H9 (cell line): ENCODE measurements at regions not wholly inside any gene's neighbourhood (a gene's known extent, or its start where the extent isn't known, plus 50 kb on each side); places are given as distances from the start of the nearest gene placed in this dataset.

Source experiments
- DNase-seq: peaks from one replicate; pipeline ENCODE4 v3.0.0-alpha.2; 2017
- H2AFZ ChIP-seq: one replicate; pipeline ENCODE4 v1.6.1; 2013; ENCODE audit warnings: mild to moderate bottlenecking, low read length, control low read depth, moderate library complexity
- H2AK5ac ChIP-seq: 2 replicates; pipeline ENCODE4 v1.6.1; 2013; ENCODE audit warnings: low read length, control low read depth, mixed read lengths; ENCODE audit not compliant: insufficient read length
- H2BK120ac ChIP-seq: one replicate; pipeline ENCODE4 v1.6.1; 2013; ENCODE audit warnings: low read depth, mild to moderate bottlenecking, low read length, control low read depth, inconsistent platforms; ENCODE audit not compliant: poor library complexity, severe bottlenecking
- H2BK12ac ChIP-seq: 2 replicates; pipeline ENCODE4 v1.6.1; 2013; ENCODE audit warnings: low read length, control low read depth, mixed read lengths, low read depth; ENCODE audit not compliant: insufficient read length
- H2BK15ac ChIP-seq: 2 replicates; pipeline ENCODE4 v1.6.1; 2013; ENCODE audit warnings: low read depth, low read length, control low read depth
- H2BK20ac ChIP-seq: one replicate; pipeline ENCODE4 v1.6.1; 2013; ENCODE audit warnings: low read depth, mild to moderate bottlenecking, low read length, control low read depth, inconsistent platforms; ENCODE audit not compliant: poor library complexity, severe bottlenecking
- H2BK5ac ChIP-seq: 2 replicates; pipeline ENCODE4 v1.6.1; 2013; ENCODE audit warnings: low read length, control low read depth, mixed read lengths; ENCODE audit not compliant: insufficient read length
- H3K14ac ChIP-seq: 2 replicates; pipeline ENCODE4 v1.6.1; 2013; ENCODE audit warnings: low read length, control low read depth; ENCODE audit not compliant: insufficient read depth
- H3K18ac ChIP-seq: 2 replicates; pipeline ENCODE4 v1.6.1; 2013; ENCODE audit warnings: low read depth, mild to moderate bottlenecking, mixed read lengths, low read length, control low read depth; ENCODE audit not compliant: insufficient read length
- H3K23ac ChIP-seq: 2 replicates; pipeline ENCODE4 v1.6.1; 2013; ENCODE audit warnings: low read length, control low read depth, mixed read lengths, low read depth; ENCODE audit not compliant: insufficient read length
- H3K23me2 ChIP-seq: 2 replicates; pipeline ENCODE4 v1.6.1; 2013; ENCODE audit warnings: low read depth, mild to moderate bottlenecking, mixed read lengths, low read length, control low read depth; ENCODE audit not compliant: insufficient read length, poor library complexity, severe bottlenecking
- H3K27ac ChIP-seq: 2 replicates; pipeline ENCODE4 v1.5.1; 2013; ENCODE audit warnings: low read length, control low read depth, mixed read lengths, low read depth; ENCODE audit not compliant: insufficient read length
- H3K27me3 ChIP-seq: 2 replicates; pipeline ENCODE4 v1.6.1; 2013; ENCODE audit warnings: low read length, control low read depth, inconsistent platforms; ENCODE audit not compliant: insufficient read depth
- H3K4ac ChIP-seq: 2 replicates; pipeline ENCODE4 v1.6.1; 2013; ENCODE audit warnings: low read depth, mild to moderate bottlenecking, control low read depth, inconsistent platforms, low read length, moderate library complexity
- H3K4me1 ChIP-seq: 2 replicates; pipeline ENCODE4 v1.6.1; 2013; ENCODE audit warnings: low read length, control low read depth, inconsistent platforms; ENCODE audit not compliant: insufficient read depth
- H3K4me2 ChIP-seq: 2 replicates; pipeline ENCODE4 v1.6.1; 2013; ENCODE audit warnings: low read length, control low read depth, mixed read lengths; ENCODE audit not compliant: insufficient read length, insufficient read depth
- H3K56ac ChIP-seq: 2 replicates; pipeline ENCODE4 v1.6.1; 2013; ENCODE audit warnings: low read depth, mild to moderate bottlenecking, mixed read lengths, low read length, control low read depth; ENCODE audit not compliant: insufficient read length
- H3K79me1 ChIP-seq: 2 replicates; pipeline ENCODE4 v1.6.1; 2013; ENCODE audit warnings: low read depth, mild to moderate bottlenecking, moderate library complexity, low read length, control low read depth, inconsistent platforms; ENCODE audit not compliant: insufficient read depth, poor library complexity, severe bottlenecking
- H3K79me2 ChIP-seq: 2 replicates; pipeline ENCODE4 v1.6.1; 2013; ENCODE audit warnings: low read length, control low read depth, inconsistent platforms; ENCODE audit not compliant: insufficient read depth
- H3K9ac ChIP-seq: 2 replicates; pipeline ENCODE4 v1.6.1; 2013; ENCODE audit warnings: low read length, control low read depth, mixed read lengths; ENCODE audit not compliant: insufficient read length; ENCODE audit errors: extremely low read depth
- H3K9me3 ChIP-seq: one replicate; pipeline ENCODE4 v1.6.1; 2013; ENCODE audit warnings: low read depth, low read length, inconsistent platforms; ENCODE audit not compliant: control insufficient read depth
- H3T11ph ChIP-seq: one replicate; pipeline ENCODE4 v1.6.1; 2013; ENCODE audit warnings: mild to moderate bottlenecking, low read length, control low read depth, inconsistent platforms
- H4K20me1 ChIP-seq: one replicate; pipeline ENCODE4 v1.6.1; 2013; ENCODE audit not compliant: control insufficient read depth, insufficient read length, insufficient read depth
- H4K5ac ChIP-seq: 2 replicates; pipeline ENCODE4 v1.6.1; 2013; ENCODE audit warnings: low read depth, mild to moderate bottlenecking, mixed read lengths, low read length, control low read depth; ENCODE audit not compliant: insufficient read length
- H4K8ac ChIP-seq: replicated peaks from 2 replicates; pipeline ENCODE4 v1.6.1; 2013; ENCODE audit warnings: low read length, control low read depth, mixed read lengths, low read depth; ENCODE audit not compliant: insufficient read length
- H4K91ac ChIP-seq: 2 replicates; pipeline ENCODE4 v1.6.1; 2013; ENCODE audit warnings: low read depth, mild to moderate bottlenecking, moderate library complexity, mixed read lengths, low read length, control low read depth; ENCODE audit not compliant: insufficient read length
- H3K27ac Mint-ChIP-seq, 3 experiments: 2 replicates in 2 of 3; 3 replicates in 1 of 3; pipeline ENCODE4 v1.8.0; 2020 to 2021; ENCODE audit warnings: mixed read lengths in 3 of 3, mild to moderate bottlenecking in 1 of 3, moderate library complexity in 1 of 3
- H3K27me3 Mint-ChIP-seq: 2 replicates; pipeline ENCODE4 v1.8.0; 2021; ENCODE audit warnings: low read depth, mild to moderate bottlenecking, moderate library complexity, mixed read lengths
- H3K36me3 Mint-ChIP-seq, 3 experiments: 2 replicates in 2 of 3; 3 replicates in 1 of 3; pipeline ENCODE4 v1.8.0; 2020 to 2021; ENCODE audit warnings: low read depth in 3 of 3, mixed read lengths in 3 of 3; ENCODE audit not compliant: insufficient read depth in 1 of 3
- H3K4me1 Mint-ChIP-seq, 2 experiments: 2 replicates each; pipeline ENCODE4 v1.8.0; 2020; ENCODE audit warnings: mixed read lengths in 2 of 2
- H3K4me3 Mint-ChIP-seq, 2 experiments: 2 replicates in 1 of 2; 3 replicates in 1 of 2; pipeline ENCODE4 v1.8.0; 2020 to 2021; ENCODE audit warnings: mild to moderate bottlenecking in 2 of 2, mixed read lengths in 2 of 2, moderate library complexity in 1 of 2
- H3K9me3 Mint-ChIP-seq, 2 experiments: 2 replicates in 1 of 2; 3 replicates in 1 of 2; pipeline ENCODE4 v1.8.0; 2020; ENCODE audit warnings: mild to moderate bottlenecking in 2 of 2, mixed read lengths in 2 of 2, moderate library complexity in 1 of 2
- CTCF ChIP-seq: fragments of 200-600 bp; sonication (generic); conservative IDR thresholded peaks from 3 replicates; pipeline ENCODE4 v1.8.0; 2021; ENCODE audit warnings: antibody characterized with exemption, mild to moderate bottlenecking

DNA sequence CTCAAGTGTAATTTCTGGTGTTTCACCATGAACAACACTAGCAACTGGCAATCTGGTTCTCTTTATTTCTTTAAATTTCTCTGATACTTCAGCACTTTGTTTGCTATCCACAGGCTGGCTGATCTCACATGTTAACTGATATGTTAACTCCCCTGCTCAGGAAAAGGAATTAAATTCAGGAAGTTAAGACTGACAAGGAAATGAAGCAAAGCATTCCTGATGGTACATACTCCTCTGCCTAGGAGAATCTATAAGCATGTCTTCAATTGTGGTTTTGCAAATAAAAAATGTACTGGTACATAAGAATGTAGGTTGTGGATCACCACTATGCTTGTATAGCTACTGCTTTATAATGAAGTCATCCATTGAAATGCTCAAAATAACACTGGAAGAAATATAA is 1119.2 kb upstream of the INTU start:
- Histone ChIP-seq H4K20me1 (no peaks in the 10 kb centered on the region), H3K27ac (no peak overlapping the region), H2BK12ac (no peak overlapping the region), H4K91ac (no peak overlapping the region), H3K56ac (no peak overlapping the region), H3K4me2 (no peak overlapping the region), H3K9me3 (no peaks in the 10 kb centered on the region), H4K8ac (no peak overlapping the region), H3K27me3 (no peaks in the 10 kb centered on the region), H2BK20ac (no peak overlapping the region), H3K4ac (no peak overlapping the region), H3K79me2 (no peaks in the 10 kb centered on the region), H3K18ac (no peak overlapping the region), H2AK5ac (no peak overlapping the region), H4K5ac (no peak overlapping the region), H3K79me1 (no peaks in the 10 kb centered on the region), H3K14ac (no peak overlapping the region), H3K4me1 (no peaks in the 10 kb centered on the region), H3K23ac (no peak overlapping the region), H3K9ac (no peak overlapping the region), H2BK120ac (no peak overlapping the region), H3T11ph (no peak overlapping the region), H2BK15ac (no peak overlapping the region), H3K23me2 (no peaks in the 10 kb centered on the region), H2AFZ (no peak overlapping the region), H2BK5ac (no peak overlapping the region)
- H3K4me1 Mint-ChIP-seq: no peaks in the 10 kb centered on the region
- no peak for DNase-seq
- no peak for TF ChIP-seq CTCF
- no peaks in the 10 kb centered on the region for H3K36me3 Mint-ChIP-seq
- no peaks in the 10 kb centered on the region for H3K9me3 Mint-ChIP-seq
- H3K27me3 Mint-ChIP-seq: no peaks in the 10 kb centered on the region
- H3K27ac Mint-ChIP-seq: peak overlapping the region in 1 of 3 experiments; percentile 5; a peak in 1 of 7 replicates
- H3K4me3 Mint-ChIP-seq: no peak overlapping the region
